ENCODE measurements at regions not wholly inside any gene's neighbourhood (a gene's known extent, or its start where the extent isn't known, plus 50 kb on each side); places are given as distances from the start of the nearest gene placed in this dataset.
A peak's percentile ranks its signal among the peaks of the same experiment; 100 is the strongest.

DNA sequence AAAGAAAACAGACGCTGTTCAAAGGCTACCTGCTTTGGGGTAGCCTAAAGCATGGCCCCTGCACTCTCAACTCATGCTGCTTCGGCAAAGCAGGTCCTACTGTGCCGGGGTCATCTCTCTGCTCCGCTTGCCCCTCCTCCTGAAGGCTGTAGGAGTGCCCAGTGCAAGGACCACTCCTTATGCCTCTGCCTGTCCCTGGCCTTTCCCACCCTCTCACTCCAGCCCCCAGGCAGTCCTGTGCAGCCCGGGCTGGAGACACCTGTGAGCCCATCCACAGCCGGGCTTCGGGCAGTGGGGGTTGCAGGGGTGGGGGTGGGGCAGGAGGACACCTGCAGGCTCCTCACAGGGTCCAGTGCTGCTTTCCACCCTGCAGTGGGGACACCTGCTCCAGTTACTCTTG, 69.1 kb downstream of the ACKR3 start:
- Histone ChIP-seq H3K4me3 (no peak overlapping the region), H3K27ac (no peak overlapping the region)
- TF ChIP-seq, protein P1, sequence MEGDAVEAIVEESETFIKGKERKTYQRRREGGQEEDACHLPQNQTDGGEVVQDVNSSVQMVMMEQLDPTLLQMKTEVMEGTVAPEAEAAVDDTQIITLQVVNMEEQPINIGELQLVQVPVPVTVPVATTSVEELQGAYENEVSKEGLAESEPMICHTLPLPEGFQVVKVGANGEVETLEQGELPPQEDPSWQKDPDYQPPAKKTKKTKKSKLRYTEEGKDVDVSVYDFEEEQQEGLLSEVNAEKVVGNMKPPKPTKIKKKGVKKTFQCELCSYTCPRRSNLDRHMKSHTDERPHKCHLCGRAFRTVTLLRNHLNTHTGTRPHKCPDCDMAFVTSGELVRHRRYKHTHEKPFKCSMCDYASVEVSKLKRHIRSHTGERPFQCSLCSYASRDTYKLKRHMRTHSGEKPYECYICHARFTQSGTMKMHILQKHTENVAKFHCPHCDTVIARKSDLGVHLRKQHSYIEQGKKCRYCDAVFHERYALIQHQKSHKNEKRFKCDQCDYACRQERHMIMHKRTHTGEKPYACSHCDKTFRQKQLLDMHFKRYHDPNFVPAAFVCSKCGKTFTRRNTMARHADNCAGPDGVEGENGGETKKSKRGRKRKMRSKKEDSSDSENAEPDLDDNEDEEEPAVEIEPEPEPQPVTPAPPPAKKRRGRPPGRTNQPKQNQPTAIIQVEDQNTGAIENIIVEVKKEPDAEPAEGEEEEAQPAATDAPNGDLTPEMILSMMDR (IDR thresholded peaks at IDR 0.05): no peak
- peak; percentile 66 for DNase-seq (ENCODE audit: low spot score)

- no peak overlapping the region for H3K4me3 ChIP-seq
- TF ChIP-seq, protein P1 (IDR thresholded peaks at IDR 0.05): no peak
- no peak overlapping the region for H3K27ac ChIP-seq
- peak; percentile 12 for DNase-seq (ENCODE audit: low spot score)
Measured at GRCh38 chr2:236639461-236640235, 70.0 kb downstream of the ACKR3 start.

GRCh38 chr2:236641051-236641726, 71.6 kb downstream of the ACKR3 start:
- peak; percentile 69 for DNase-seq (ENCODE audit: low spot score)
- Histone ChIP-seq H3K4me3 (no peak overlapping the region), H3K27ac (peak overlapping the region in 1 of 2 donors; percentile 85)
- TF ChIP-seq, protein P1 (IDR thresholded peaks at IDR 0.05): no peak

DNA sequence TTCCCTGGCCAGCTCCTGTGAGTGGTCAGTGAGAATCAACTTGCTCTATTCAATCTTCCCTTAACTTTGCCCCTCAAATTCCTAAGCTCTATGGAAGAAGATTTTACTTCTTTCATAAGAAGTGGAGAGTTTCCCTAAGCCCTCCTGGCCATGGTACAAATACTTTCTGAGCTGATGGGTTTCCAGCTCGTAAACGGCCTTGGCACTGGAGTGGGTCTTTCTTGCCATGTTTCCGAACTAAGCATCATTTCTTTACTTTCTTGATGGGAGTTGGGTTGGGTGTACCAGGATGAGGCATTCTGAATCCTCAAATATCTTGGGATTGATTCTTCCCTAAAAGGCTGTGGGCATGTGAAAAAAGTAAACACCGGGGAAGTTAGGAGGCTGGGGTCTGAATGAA, 72.5 kb downstream of the ACKR3 start:
- DNase-seq (ENCODE audit: low spot score): no peak
- Histone ChIP-seq H3K27ac (peak overlapping the region; percentile 80 to 85), H3K4me3 (no peak overlapping the region)
- TF ChIP-seq, protein P1 (IDR thresholded peaks at IDR 0.05): no peak

- H3K4me3 ChIP-seq: peak overlapping the region; percentile 49
- H3K27ac ChIP-seq: peak overlapping the region; percentile 80 to 85
- TF ChIP-seq, protein P1 (IDR thresholded peaks at IDR 0.05): no peak
- peak; percentile 99 for DNase-seq (ENCODE audit: low spot score)
Measured at GRCh38 chr2:236642584-236643291, 73.1 kb downstream of the ACKR3 start.

- H3K4me3 ChIP-seq: no peak overlapping the region
- TF ChIP-seq, protein P1 (IDR thresholded peaks at IDR 0.05): no peak
- peak overlapping the region; percentile 80 to 85 for H3K27ac ChIP-seq
- peak; percentile 72 for DNase-seq (ENCODE audit: low spot score)
Measured at GRCh38 chr2:236643480-236643879, 73.9 kb downstream of the ACKR3 start.
